GM06990 (cell line): ENCODE measurements at regions not wholly inside any gene's neighbourhood (a gene's known extent, or its start where the extent isn't known, plus 50 kb on each side); places are given as distances from the start of the nearest gene placed in this dataset.

Experiments
- DNase-seq: peaks from one replicate; pipeline ENCODE4 v3.0.0-alpha.2; 2011; ENCODE audit not compliant: insufficient read length; ENCODE audit errors: extremely low read depth
- H3K27me3 ChIP-seq: replicated peaks from 2 replicates; pipeline ENCODE4 v1.6.0; 2011; ENCODE audit warnings: low read length; ENCODE audit not compliant: control insufficient read depth, insufficient read depth
- H3K36me3 ChIP-seq: 2 replicates; pipeline ENCODE4 v1.5.1; 2011; ENCODE audit warnings: low read length; ENCODE audit not compliant: control insufficient read depth, insufficient read depth
- H3K4me3 ChIP-seq: replicated peaks from 2 replicates; pipeline ENCODE4 v1.5.1; 2011; ENCODE audit warnings: low read depth, mild to moderate bottlenecking, control low read depth, low read length
- CTCF ChIP-seq: IDR thresholded peaks from 2 replicates; pipeline ENCODE4 v1.5.1; 2011; ENCODE audit warnings: low read length, control low read depth, mild to moderate bottlenecking, inconsistent platforms; ENCODE audit not compliant: insufficient read depth, poor library complexity, severe bottlenecking

- DNase-seq: no peak
- no peaks in the 10 kb centered on the region for H3K27me3 ChIP-seq
- H3K4me3 ChIP-seq: no peak overlapping the region
- TF ChIP-seq CTCF: no peak
- peaks cover 3% of the 10 kb centered on the region for H3K36me3 ChIP-seq
Observed at GRCh38 chr2:196361606-196362326, 190.4 kb upstream of the STK17B start.

GRCh38 chr2:196362973-196363549 is 191.7 kb upstream of the STK17B start:
- TF ChIP-seq CTCF: no peak
- Histone ChIP-seq H3K27me3 (no peaks in the 10 kb centered on the region), H3K36me3 (no peaks in the 10 kb centered on the region), H3K4me3 (no peak overlapping the region)
- DNase-seq: no peak

GRCh38 chr2:196365145-196365544 is 193.8 kb upstream of the STK17B start:
- no peaks in the 10 kb centered on the region for H3K27me3 ChIP-seq
- TF ChIP-seq CTCF: no peak
- DNase-seq: no peak
- H3K36me3 ChIP-seq: peaks cover 1% of the 10 kb centered on the region; the same call in 1 of the 2 replicates
- no peak overlapping the region for H3K4me3 ChIP-seq

- Histone ChIP-seq H3K36me3 (peaks cover 3% of the 10 kb centered on the region; the same call in 1 of the 2 replicates), H3K27me3 (no peaks in the 10 kb centered on the region), H3K4me3 (no peak overlapping the region)
- no peak for DNase-seq
- no peak for TF ChIP-seq CTCF
Observed at GRCh38 chr2:196365923-196366322, 194.5 kb upstream of the STK17B start.

- Histone ChIP-seq H3K4me3 (no peak overlapping the region), H3K27me3 (no peaks in the 10 kb centered on the region), H3K36me3 (peaks cover 3% of the 10 kb centered on the region; the same call in 1 of the 2 replicates)
- no peak for DNase-seq
- no peak for TF ChIP-seq CTCF
Observed at GRCh38 chr2:196367633-196368032, 196.3 kb upstream of the STK17B start.
